H9 (cell line): ENCODE measurements at regions not wholly inside any gene's neighbourhood (a gene's known extent, or its start where the extent isn't known, plus 50 kb on each side); places are given as distances from the start of the nearest gene placed in this dataset.

ENCODE experiments used
- DNase-seq: peaks from one replicate; pipeline ENCODE4 v3.0.0-alpha.2; 2017
- H2AFZ ChIP-seq: one replicate; pipeline ENCODE4 v1.6.1; 2013; ENCODE audit warnings: mild to moderate bottlenecking, low read length, control low read depth, moderate library complexity
- H2AK5ac ChIP-seq: 2 replicates; pipeline ENCODE4 v1.6.1; 2013; ENCODE audit warnings: low read length, control low read depth, mixed read lengths; ENCODE audit not compliant: insufficient read length
- H2BK120ac ChIP-seq: one replicate; pipeline ENCODE4 v1.6.1; 2013; ENCODE audit warnings: low read depth, mild to moderate bottlenecking, low read length, control low read depth, inconsistent platforms; ENCODE audit not compliant: poor library complexity, severe bottlenecking
- H2BK12ac ChIP-seq: 2 replicates; pipeline ENCODE4 v1.6.1; 2013; ENCODE audit warnings: low read length, control low read depth, mixed read lengths, low read depth; ENCODE audit not compliant: insufficient read length
- H2BK15ac ChIP-seq: 2 replicates; pipeline ENCODE4 v1.6.1; 2013; ENCODE audit warnings: low read depth, low read length, control low read depth
- H2BK20ac ChIP-seq: one replicate; pipeline ENCODE4 v1.6.1; 2013; ENCODE audit warnings: low read depth, mild to moderate bottlenecking, low read length, control low read depth, inconsistent platforms; ENCODE audit not compliant: poor library complexity, severe bottlenecking
- H2BK5ac ChIP-seq: 2 replicates; pipeline ENCODE4 v1.6.1; 2013; ENCODE audit warnings: low read length, control low read depth, mixed read lengths; ENCODE audit not compliant: insufficient read length
- H3K14ac ChIP-seq: 2 replicates; pipeline ENCODE4 v1.6.1; 2013; ENCODE audit warnings: low read length, control low read depth; ENCODE audit not compliant: insufficient read depth
- H3K18ac ChIP-seq: 2 replicates; pipeline ENCODE4 v1.6.1; 2013; ENCODE audit warnings: low read depth, mild to moderate bottlenecking, mixed read lengths, low read length, control low read depth; ENCODE audit not compliant: insufficient read length
- H3K23ac ChIP-seq: 2 replicates; pipeline ENCODE4 v1.6.1; 2013; ENCODE audit warnings: low read length, control low read depth, mixed read lengths, low read depth; ENCODE audit not compliant: insufficient read length
- H3K23me2 ChIP-seq: 2 replicates; pipeline ENCODE4 v1.6.1; 2013; ENCODE audit warnings: low read depth, mild to moderate bottlenecking, mixed read lengths, low read length, control low read depth; ENCODE audit not compliant: insufficient read length, poor library complexity, severe bottlenecking
- H3K27ac ChIP-seq: 2 replicates; pipeline ENCODE4 v1.5.1; 2013; ENCODE audit warnings: low read length, control low read depth, mixed read lengths, low read depth; ENCODE audit not compliant: insufficient read length
- H3K27me3 ChIP-seq: 2 replicates; pipeline ENCODE4 v1.6.1; 2013; ENCODE audit warnings: low read length, control low read depth, inconsistent platforms; ENCODE audit not compliant: insufficient read depth
- H3K4ac ChIP-seq: 2 replicates; pipeline ENCODE4 v1.6.1; 2013; ENCODE audit warnings: low read depth, mild to moderate bottlenecking, control low read depth, inconsistent platforms, low read length, moderate library complexity
- H3K4me1 ChIP-seq: 2 replicates; pipeline ENCODE4 v1.6.1; 2013; ENCODE audit warnings: low read length, control low read depth, inconsistent platforms; ENCODE audit not compliant: insufficient read depth
- H3K4me2 ChIP-seq: 2 replicates; pipeline ENCODE4 v1.6.1; 2013; ENCODE audit warnings: low read length, control low read depth, mixed read lengths; ENCODE audit not compliant: insufficient read length, insufficient read depth
- H3K56ac ChIP-seq: 2 replicates; pipeline ENCODE4 v1.6.1; 2013; ENCODE audit warnings: low read depth, mild to moderate bottlenecking, mixed read lengths, low read length, control low read depth; ENCODE audit not compliant: insufficient read length
- H3K79me1 ChIP-seq: 2 replicates; pipeline ENCODE4 v1.6.1; 2013; ENCODE audit warnings: low read depth, mild to moderate bottlenecking, moderate library complexity, low read length, control low read depth, inconsistent platforms; ENCODE audit not compliant: insufficient read depth, poor library complexity, severe bottlenecking
- H3K79me2 ChIP-seq: 2 replicates; pipeline ENCODE4 v1.6.1; 2013; ENCODE audit warnings: low read length, control low read depth, inconsistent platforms; ENCODE audit not compliant: insufficient read depth
- H3K9ac ChIP-seq: 2 replicates; pipeline ENCODE4 v1.6.1; 2013; ENCODE audit warnings: low read length, control low read depth, mixed read lengths; ENCODE audit not compliant: insufficient read length; ENCODE audit errors: extremely low read depth
- H3K9me3 ChIP-seq: one replicate; pipeline ENCODE4 v1.6.1; 2013; ENCODE audit warnings: low read depth, low read length, inconsistent platforms; ENCODE audit not compliant: control insufficient read depth
- H3T11ph ChIP-seq: one replicate; pipeline ENCODE4 v1.6.1; 2013; ENCODE audit warnings: mild to moderate bottlenecking, low read length, control low read depth, inconsistent platforms
- H4K20me1 ChIP-seq: one replicate; pipeline ENCODE4 v1.6.1; 2013; ENCODE audit not compliant: control insufficient read depth, insufficient read length, insufficient read depth
- H4K5ac ChIP-seq: 2 replicates; pipeline ENCODE4 v1.6.1; 2013; ENCODE audit warnings: low read depth, mild to moderate bottlenecking, mixed read lengths, low read length, control low read depth; ENCODE audit not compliant: insufficient read length
- H4K8ac ChIP-seq: replicated peaks from 2 replicates; pipeline ENCODE4 v1.6.1; 2013; ENCODE audit warnings: low read length, control low read depth, mixed read lengths, low read depth; ENCODE audit not compliant: insufficient read length
- H4K91ac ChIP-seq: 2 replicates; pipeline ENCODE4 v1.6.1; 2013; ENCODE audit warnings: low read depth, mild to moderate bottlenecking, moderate library complexity, mixed read lengths, low read length, control low read depth; ENCODE audit not compliant: insufficient read length
- H3K27ac Mint-ChIP-seq, 3 experiments: 2 replicates in 2 of 3; 3 replicates in 1 of 3; pipeline ENCODE4 v1.8.0; 2020 to 2021; ENCODE audit warnings: mixed read lengths in 3 of 3, mild to moderate bottlenecking in 1 of 3, moderate library complexity in 1 of 3
- H3K27me3 Mint-ChIP-seq: 2 replicates; pipeline ENCODE4 v1.8.0; 2021; ENCODE audit warnings: low read depth, mild to moderate bottlenecking, moderate library complexity, mixed read lengths
- H3K36me3 Mint-ChIP-seq, 3 experiments: 2 replicates in 2 of 3; 3 replicates in 1 of 3; pipeline ENCODE4 v1.8.0; 2020 to 2021; ENCODE audit warnings: low read depth in 3 of 3, mixed read lengths in 3 of 3; ENCODE audit not compliant: insufficient read depth in 1 of 3
- H3K4me1 Mint-ChIP-seq, 2 experiments: 2 replicates each; pipeline ENCODE4 v1.8.0; 2020; ENCODE audit warnings: mixed read lengths in 2 of 2
- H3K4me3 Mint-ChIP-seq, 2 experiments: 2 replicates in 1 of 2; 3 replicates in 1 of 2; pipeline ENCODE4 v1.8.0; 2020 to 2021; ENCODE audit warnings: mild to moderate bottlenecking in 2 of 2, mixed read lengths in 2 of 2, moderate library complexity in 1 of 2
- H3K9me3 Mint-ChIP-seq, 2 experiments: 2 replicates in 1 of 2; 3 replicates in 1 of 2; pipeline ENCODE4 v1.8.0; 2020; ENCODE audit warnings: mild to moderate bottlenecking in 2 of 2, mixed read lengths in 2 of 2, moderate library complexity in 1 of 2
- WGBS: extraction: QIAGEN DNeasy Blood & Tissue Kit; methylation state at CpG from one replicate; pipeline ENCODE4 v1.1.7; 2013; ENCODE audit warnings: missing lambda C conversion rate, low lambda C conversion rate, mixed read lengths; ENCODE audit not compliant: insufficient read length; ENCODE audit errors: extremely low coverage; 5-methylcytosine and 5-hydroxymethylcytosine counted together
- TF ChIP-seq, protein P1 (sequence below): fragments of 200-600 bp; sonication (generic); conservative IDR thresholded peaks from 3 replicates; pipeline ENCODE4 v1.8.0; 2021; ENCODE audit warnings: antibody characterized with exemption, mild to moderate bottlenecking

- Mint-ChIP-seq H3K9me3 (no peaks in the 10 kb centered on the region), H3K27ac (no peak overlapping the region), H3K27me3 (no peaks in the 10 kb centered on the region), H3K36me3 (no peaks in the 10 kb centered on the region; a peak in 1 of 7 replicates), H3K4me1 (peaks cover 4 to 12% of the 10 kb centered on the region in 2 experiments), H3K4me3 (no peak overlapping the region)
- Histone ChIP-seq H4K91ac (no peak overlapping the region), H3K18ac (no peak overlapping the region), H3K27ac (no peak overlapping the region), H3K9ac (no peak overlapping the region), H2AK5ac (no peak overlapping the region), H2BK20ac (no peak overlapping the region), H2AFZ (no peak overlapping the region), H3K4me2 (no peak overlapping the region), H3K4me1 (no peaks in the 10 kb centered on the region), H2BK15ac (no peak overlapping the region), H3T11ph (no peak overlapping the region), H3K56ac (no peak overlapping the region), H4K20me1 (no peaks in the 10 kb centered on the region), H3K79me1 (no peaks in the 10 kb centered on the region), H3K23ac (no peak overlapping the region), H4K5ac (no peak overlapping the region), H3K14ac (no peak overlapping the region), H3K23me2 (no peaks in the 10 kb centered on the region), H3K9me3 (no peaks in the 10 kb centered on the region), H3K4ac (no peak overlapping the region), H2BK12ac (no peak overlapping the region), H2BK5ac (no peak overlapping the region), H3K27me3 (no peaks in the 10 kb centered on the region), H3K79me2 (no peaks in the 10 kb centered on the region), H2BK120ac (no peak overlapping the region), H4K8ac (no peak overlapping the region)
- TF ChIP-seq, protein P1, sequence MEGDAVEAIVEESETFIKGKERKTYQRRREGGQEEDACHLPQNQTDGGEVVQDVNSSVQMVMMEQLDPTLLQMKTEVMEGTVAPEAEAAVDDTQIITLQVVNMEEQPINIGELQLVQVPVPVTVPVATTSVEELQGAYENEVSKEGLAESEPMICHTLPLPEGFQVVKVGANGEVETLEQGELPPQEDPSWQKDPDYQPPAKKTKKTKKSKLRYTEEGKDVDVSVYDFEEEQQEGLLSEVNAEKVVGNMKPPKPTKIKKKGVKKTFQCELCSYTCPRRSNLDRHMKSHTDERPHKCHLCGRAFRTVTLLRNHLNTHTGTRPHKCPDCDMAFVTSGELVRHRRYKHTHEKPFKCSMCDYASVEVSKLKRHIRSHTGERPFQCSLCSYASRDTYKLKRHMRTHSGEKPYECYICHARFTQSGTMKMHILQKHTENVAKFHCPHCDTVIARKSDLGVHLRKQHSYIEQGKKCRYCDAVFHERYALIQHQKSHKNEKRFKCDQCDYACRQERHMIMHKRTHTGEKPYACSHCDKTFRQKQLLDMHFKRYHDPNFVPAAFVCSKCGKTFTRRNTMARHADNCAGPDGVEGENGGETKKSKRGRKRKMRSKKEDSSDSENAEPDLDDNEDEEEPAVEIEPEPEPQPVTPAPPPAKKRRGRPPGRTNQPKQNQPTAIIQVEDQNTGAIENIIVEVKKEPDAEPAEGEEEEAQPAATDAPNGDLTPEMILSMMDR = no peak
- no CpG with 5 or more reads among the region's 1 CpG for WGBS
- DNase-seq = no peak
Measured at GRCh38 chr15:62818691-62819090, 223.9 kb upstream of the TPM1 start.
